ENCODE measurements at regions not wholly inside any gene's neighbourhood (a gene's known extent, or its start where the extent isn't known, plus 50 kb on each side); places are given as distances from the start of the nearest gene placed in this dataset.
"Not testable (repeated sequence)": the region's sequence is repeated elsewhere in the genome, so short reads cannot be mapped to it uniquely, and the experiment has no call there.

DNA sequence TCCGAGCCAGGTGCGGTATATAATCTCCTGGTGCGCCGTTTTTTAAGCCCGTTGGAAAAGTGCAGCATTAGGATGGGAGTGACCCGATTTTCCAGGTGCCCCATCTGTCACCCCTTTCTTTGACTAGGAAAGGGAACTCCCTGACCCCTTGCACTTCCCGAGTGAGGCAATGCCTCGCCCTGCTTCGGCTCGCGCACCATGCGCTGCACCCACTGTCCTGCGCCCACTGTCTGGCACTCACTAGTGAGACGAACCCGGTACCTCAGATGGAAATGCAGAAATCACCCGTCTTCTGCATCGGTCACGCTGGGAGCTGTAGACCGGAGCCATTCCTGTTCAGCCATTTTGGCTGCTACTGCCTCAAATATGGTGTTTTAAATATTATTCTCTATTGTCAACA is 198.0 kb downstream of the MEIS1 start:
- H3K9me3 ChIP-seq (ENCODE audit: control insufficient read depth, insufficient read depth, low read depth, low read length); BruUV-seq (replicated peaks); intact Hi-C loops (cut with micrococcal nuclease; ENCODE audit: unreplicated experiment); DNase-seq (ENCODE audit: low read depth, low spot score); CTCF ChIA-PET; H3K27ac ChIP-seq (ENCODE audit: low read length); H3K36me3 ChIP-seq (ENCODE audit: control insufficient read depth, insufficient read depth, low read length); ATAC-seq; H3K27me3 ChIP-seq (ENCODE audit: control insufficient read depth, insufficient read depth, low read length); POLR2A ChIA-PET; H3K4me3 ChIP-seq (ENCODE audit: low read depth in 2 of 2, low read length in 2 of 2); in situ Hi-C loops (cut with HindIII; ENCODE audit: low pct_unique_long_range_greater_than_20kb, low sequenced_read_pairs); H3K4me1 ChIP-seq (ENCODE audit: control insufficient read depth, insufficient read depth, low read length): not testable (repeated sequence)

GRCh38 chr2:66633631-66634030 is 198.7 kb downstream of the MEIS1 start:
- CTCF ChIA-PET = no interaction called here

More at GRCh38 chr2:66633631-66634030, 198.7 kb downstream of the MEIS1 start:
- no peaks in the 10 kb centered on the region for H3K9me3 ChIP-seq (ENCODE audit: control insufficient read depth, insufficient read depth, low read depth, low read length)
- no peaks in the 10 kb centered on the region for H3K4me1 ChIP-seq (ENCODE audit: control insufficient read depth, insufficient read depth, low read length)
- TF ChIP-seq CTCF (IDR thresholded peaks at IDR 0.05) = no peak
- no peak for TF ChIP-seq REST (IDR thresholded peaks at IDR 0.05; ENCODE audit: insufficient read depth in 1 of 2, low read depth in 2 of 2, low read length in 1 of 2)
- no peak for TF ChIP-seq POLR2AphosphoS5 (IDR thresholded peaks at IDR 0.05; ENCODE audit: low read depth, low read length)
- TF ChIP-seq SIN3A (IDR thresholded peaks at IDR 0.05; ENCODE audit: borderline replicate concordance, insufficient read depth, low read depth, low read length) = no peak
- TF ChIP-seq TCF7L2 (IDR thresholded peaks at IDR 0.05; ENCODE audit: low read depth, low read length) = no peak
- no peak for ATAC-seq
- in situ Hi-C loops (cut with HindIII; ENCODE audit: low pct_unique_long_range_greater_than_20kb, low sequenced_read_pairs) = no loop called here
- no peaks in the 10 kb centered on the region for H3K27me3 ChIP-seq (ENCODE audit: control insufficient read depth, insufficient read depth, low read length)
- no peak overlapping the region for H3K4me3 ChIP-seq (ENCODE audit: low read depth in 2 of 2, low read length in 2 of 2)
- POLR2A ChIA-PET = no interaction called here
- DNase-seq (ENCODE audit: low read depth, low spot score) = no peak
- H3K36me3 ChIP-seq (ENCODE audit: control insufficient read depth, insufficient read depth, low read length) = no peaks in the 10 kb centered on the region
- no peak overlapping the region for H3K27ac ChIP-seq (ENCODE audit: low read length)
- intact Hi-C loops (cut with micrococcal nuclease; ENCODE audit: unreplicated experiment) = no loop called here
- no TSS peak for BruUV-seq (replicated peaks)
